Kidney epithelial cell (primary cell): ENCODE measurements at regions not wholly inside any gene's neighbourhood (a gene's known extent, or its start where the extent isn't known, plus 50 kb on each side); places are given as distances from the start of the nearest gene placed in this dataset.

ENCODE experiments used
- DNase-seq: peaks from one replicate; pipeline ENCODE4 v3.0.0-alpha.2; 2010; ENCODE audit warnings: low read depth
- H3K27me3 ChIP-seq: 2 replicates; pipeline ENCODE4 v1.6.0; 2011; ENCODE audit warnings: low read length; ENCODE audit not compliant: control insufficient read depth, insufficient read depth
- H3K36me3 ChIP-seq: 2 replicates; pipeline ENCODE4 v1.5.1; 2011; ENCODE audit warnings: low read length; ENCODE audit not compliant: control insufficient read depth, insufficient read depth
- H3K4me3 ChIP-seq: 2 replicates; pipeline ENCODE4 v1.5.1; 2011; ENCODE audit warnings: low read depth, mild to moderate bottlenecking, control low read depth, low read length
- CTCF ChIP-seq: IDR thresholded peaks from 2 replicates; pipeline ENCODE4 v1.5.1; 2011; ENCODE audit warnings: mild to moderate bottlenecking, moderate library complexity, low read length, control low read depth, inconsistent platforms; ENCODE audit not compliant: insufficient read depth, poor library complexity, severe bottlenecking

GRCh38 chr2:9757501-9758264 lies 85.6 kb upstream of the TAF1B start:
- DNase-seq, result no peak
- H3K36me3 ChIP-seq, result no peaks in the 10 kb centered on the region
- no peaks in the 10 kb centered on the region for H3K27me3 ChIP-seq
- no peak for TF ChIP-seq CTCF
- H3K4me3 ChIP-seq, result peak overlapping the region; percentile 1

- Histone ChIP-seq H3K4me3 (no peak overlapping the region), H3K36me3 (no peaks in the 10 kb centered on the region), H3K27me3 (no peaks in the 10 kb centered on the region)
- TF ChIP-seq CTCF, result no peak
- DNase-seq, result no peak
Observed at GRCh38 chr2:9758741-9759140, 84.5 kb upstream of the TAF1B start.

- no peak for TF ChIP-seq CTCF
Observed at GRCh38 chr2:9760069-9760901, 83.0 kb upstream of the TAF1B start.

GRCh38 chr2:9760902-9761228 lies 82.4 kb upstream of the TAF1B start:
- H3K36me3 ChIP-seq, result no peaks in the 10 kb centered on the region
- no peak for DNase-seq
- no peaks in the 10 kb centered on the region for H3K27me3 ChIP-seq
- no peak for TF ChIP-seq CTCF
- no peak overlapping the region for H3K4me3 ChIP-seq

More at GRCh38 chr2:9760069-9760901, 83.0 kb upstream of the TAF1B start:
- no peak for DNase-seq
- Histone ChIP-seq H3K4me3 (no peak overlapping the region), H3K27me3 (no peaks in the 10 kb centered on the region), H3K36me3 (no peaks in the 10 kb centered on the region)

- Histone ChIP-seq H3K36me3 (no peaks in the 10 kb centered on the region), H3K27me3 (no peaks in the 10 kb centered on the region), H3K4me3 (no peak overlapping the region)
- no peak for DNase-seq
- no peak for TF ChIP-seq CTCF
Observed at GRCh38 chr2:9761577-9761976, 81.7 kb upstream of the TAF1B start.
